ENCODE measurements at regions not wholly inside any gene's neighbourhood (a gene's known extent, or its start where the extent isn't known, plus 50 kb on each side); places are given as distances from the start of the nearest gene placed in this dataset.

DNA sequence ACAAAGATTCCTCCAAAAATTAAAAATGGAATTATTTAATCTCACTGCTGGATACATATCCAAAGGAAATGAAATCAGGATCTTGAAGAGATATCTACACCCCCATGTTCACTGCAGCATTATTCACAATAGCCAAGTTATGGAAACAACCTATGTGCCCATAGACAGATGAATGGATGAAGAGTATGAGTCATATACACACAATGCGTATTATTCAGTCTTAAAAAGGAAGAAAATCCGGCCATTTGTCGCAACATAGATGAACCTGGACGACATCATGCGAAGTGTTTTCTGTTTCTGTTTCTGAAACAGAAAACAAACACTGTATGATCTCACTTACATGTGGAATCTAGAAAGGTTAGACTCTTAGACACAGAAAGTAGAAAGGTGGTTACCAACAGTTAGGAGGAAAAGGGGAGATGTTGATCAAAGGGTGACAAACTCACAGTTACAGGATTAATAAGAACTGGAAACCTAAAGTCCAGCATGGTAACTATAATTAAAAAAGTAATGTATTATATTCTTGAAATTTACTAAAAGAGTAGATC is 87.8 kb upstream of the ERBB4 start:
- H3K4me1 ChIP-seq: no peaks in the 10 kb centered on the region
- intact Hi-C loops (cut with DNase I): no loop called here

DNA sequence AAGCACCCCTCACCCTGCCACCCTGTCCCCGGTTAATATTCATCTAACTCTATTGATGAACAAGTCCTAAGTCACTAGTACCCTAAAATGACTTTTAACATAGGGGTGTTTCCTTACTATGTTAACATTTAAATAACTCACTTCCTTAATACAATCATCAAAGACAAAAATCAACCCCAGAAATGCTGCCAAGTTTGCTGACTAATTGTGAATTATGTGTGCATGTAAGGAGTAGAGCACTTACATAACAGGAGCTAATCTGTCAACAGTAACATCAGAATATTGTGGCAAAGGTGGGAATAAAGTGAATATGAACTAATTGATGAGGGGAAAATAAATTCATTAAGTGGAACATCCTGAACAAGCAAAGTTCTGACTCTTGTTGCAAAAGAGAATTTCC is 81.4 kb upstream of the ERBB4 start:
- no peaks in the 10 kb centered on the region for H3K27me3 ChIP-seq
- DNase-seq (ENCODE audit: extremely low spot score): no peak
- H3K4me3 ChIP-seq: no peak overlapping the region
- H3K9me3 ChIP-seq: peaks cover 0 to 7% (median 2%) of the 10 kb centered on the region in 4 donors
- TF ChIP-seq POLR2A (IDR thresholded peaks at IDR 0.05; ENCODE audit: low read depth) (no peak), EP300 (IDR thresholded peaks at IDR 0.05) (no peak), POLR2AphosphoS5 (IDR thresholded peaks at IDR 0.05) (no peak)
- TF ChIP-seq, protein P1, sequence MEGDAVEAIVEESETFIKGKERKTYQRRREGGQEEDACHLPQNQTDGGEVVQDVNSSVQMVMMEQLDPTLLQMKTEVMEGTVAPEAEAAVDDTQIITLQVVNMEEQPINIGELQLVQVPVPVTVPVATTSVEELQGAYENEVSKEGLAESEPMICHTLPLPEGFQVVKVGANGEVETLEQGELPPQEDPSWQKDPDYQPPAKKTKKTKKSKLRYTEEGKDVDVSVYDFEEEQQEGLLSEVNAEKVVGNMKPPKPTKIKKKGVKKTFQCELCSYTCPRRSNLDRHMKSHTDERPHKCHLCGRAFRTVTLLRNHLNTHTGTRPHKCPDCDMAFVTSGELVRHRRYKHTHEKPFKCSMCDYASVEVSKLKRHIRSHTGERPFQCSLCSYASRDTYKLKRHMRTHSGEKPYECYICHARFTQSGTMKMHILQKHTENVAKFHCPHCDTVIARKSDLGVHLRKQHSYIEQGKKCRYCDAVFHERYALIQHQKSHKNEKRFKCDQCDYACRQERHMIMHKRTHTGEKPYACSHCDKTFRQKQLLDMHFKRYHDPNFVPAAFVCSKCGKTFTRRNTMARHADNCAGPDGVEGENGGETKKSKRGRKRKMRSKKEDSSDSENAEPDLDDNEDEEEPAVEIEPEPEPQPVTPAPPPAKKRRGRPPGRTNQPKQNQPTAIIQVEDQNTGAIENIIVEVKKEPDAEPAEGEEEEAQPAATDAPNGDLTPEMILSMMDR (IDR thresholded peaks at IDR 0.05): no peak
- WGBS: 100% methylated on average over 1 of the region's 1 CpG
- H3K36me3 ChIP-seq: no peaks in the 10 kb centered on the region
- H3K27ac ChIP-seq (replicated peaks in 1 of 4): no peak overlapping the region
- no peaks in the 10 kb centered on the region for H3K4me1 ChIP-seq
- intact Hi-C loops (cut with DNase I): no loop called here

More for the DNA sequence above, 87.8 kb upstream of the ERBB4 start:
- DNase-seq (ENCODE audit: extremely low spot score): no peak
- TF ChIP-seq EP300 (IDR thresholded peaks at IDR 0.05) (no peak), POLR2A (IDR thresholded peaks at IDR 0.05; ENCODE audit: low read depth) (no peak), POLR2AphosphoS5 (IDR thresholded peaks at IDR 0.05) (no peak)
- TF ChIP-seq, protein P1 (IDR thresholded peaks at IDR 0.05): no peak
- Histone ChIP-seq H3K36me3 (no peaks in the 10 kb centered on the region), H3K4me3 (no peak overlapping the region), H3K9me3 (peaks cover 0 to 7% (median 2%) of the 10 kb centered on the region in 4 donors), H3K27me3 (no peaks in the 10 kb centered on the region), H3K27ac (replicated peaks in 1 of 4) (no peak overlapping the region)
- WGBS: 91% methylated on average over 5 of the region's 5 CpGs

DNA sequence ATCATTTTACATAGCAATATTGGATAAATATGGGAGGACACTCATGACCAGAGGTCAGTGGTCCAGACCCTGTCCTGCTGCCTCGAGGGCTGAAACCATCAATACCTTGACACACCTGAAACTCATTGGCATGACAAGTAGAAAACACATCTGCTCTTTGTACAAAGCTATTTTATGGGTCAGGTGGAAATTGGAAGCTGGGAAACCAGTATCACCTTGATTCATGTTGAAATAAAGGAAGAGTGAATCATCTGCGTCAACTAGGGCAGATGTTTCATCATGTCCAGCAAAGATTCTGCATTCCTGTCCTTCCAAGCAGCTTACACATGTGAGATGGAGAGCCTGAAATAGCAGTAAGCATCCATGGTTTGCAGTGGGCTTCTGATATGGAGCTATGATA is 80.0 kb upstream of the ERBB4 start:
- intact Hi-C loops (cut with DNase I): no loop called here
- WGBS: 79% methylated on average over 2 of the region's 2 CpGs

DNA sequence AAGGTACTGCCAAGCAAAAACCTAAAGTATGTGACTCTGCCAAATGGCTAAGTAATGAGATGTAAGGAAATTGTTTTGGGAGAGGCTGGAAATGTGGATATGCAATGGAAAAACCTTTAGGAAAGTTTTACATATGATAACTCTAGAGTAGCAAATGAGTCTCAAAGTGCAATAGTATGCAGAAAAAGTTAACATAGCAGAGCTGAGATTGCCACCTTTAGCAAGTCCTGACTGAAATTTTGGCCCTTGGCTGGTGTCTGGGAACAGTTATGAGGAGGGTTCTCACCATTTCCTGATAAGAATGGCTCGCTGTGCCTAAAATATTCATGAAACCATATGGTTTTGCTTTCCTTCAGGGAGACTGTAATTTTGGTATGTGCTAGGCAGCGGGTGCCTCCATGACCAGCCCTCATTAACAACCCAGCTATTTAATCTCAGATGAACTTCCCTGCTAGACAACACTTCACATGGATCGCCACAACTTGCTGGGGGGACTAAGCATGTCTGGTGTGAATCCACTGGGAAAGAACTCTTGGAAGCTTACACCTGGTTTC is 72.3 kb upstream of the ERBB4 start:
- H3K36me3 ChIP-seq: no peaks in the 10 kb centered on the region

More for the DNA sequence above, 80.0 kb upstream of the ERBB4 start:
- H3K36me3 ChIP-seq: no peaks in the 10 kb centered on the region
- no peaks in the 10 kb centered on the region for H3K27me3 ChIP-seq
- no peak overlapping the region for H3K27ac ChIP-seq (replicated peaks in 1 of 4)
- no peak overlapping the region for H3K4me3 ChIP-seq
- H3K4me1 ChIP-seq: no peaks in the 10 kb centered on the region
- peaks cover 0 to 7% (median under 1%) of the 10 kb centered on the region in 4 donors for H3K9me3 ChIP-seq
- no peak for TF ChIP-seq POLR2A (IDR thresholded peaks at IDR 0.05; ENCODE audit: low read depth)
- no peak for TF ChIP-seq EP300 (IDR thresholded peaks at IDR 0.05)
- TF ChIP-seq POLR2AphosphoS5 (IDR thresholded peaks at IDR 0.05): no peak
- TF ChIP-seq, protein P1 (IDR thresholded peaks at IDR 0.05): no peak
- DNase-seq (ENCODE audit: extremely low spot score): no peak

More for the DNA sequence above, 72.3 kb upstream of the ERBB4 start:
- Histone ChIP-seq H3K27ac (replicated peaks in 1 of 4) (no peak overlapping the region), H3K9me3 (no peaks in the 10 kb centered on the region), H3K4me3 (no peak overlapping the region), H3K27me3 (no peaks in the 10 kb centered on the region), H3K4me1 (no peaks in the 10 kb centered on the region)
- no peak for TF ChIP-seq EP300 (IDR thresholded peaks at IDR 0.05)
- TF ChIP-seq POLR2A (IDR thresholded peaks at IDR 0.05; ENCODE audit: low read depth): no peak
- TF ChIP-seq, protein P1 (IDR thresholded peaks at IDR 0.05): no peak
- TF ChIP-seq POLR2AphosphoS5 (IDR thresholded peaks at IDR 0.05): no peak
- DNase-seq (ENCODE audit: extremely low spot score): no peak
- intact Hi-C loops (cut with DNase I): no loop called here
- 81% methylated on average over 3 of the region's 3 CpGs for WGBS
